Liver (tissue), 8 donors: ENCODE measurements at regions not wholly inside any gene's neighbourhood (a gene's known extent, or its start where the extent isn't known, plus 50 kb on each side); places are given as distances from the start of the nearest gene placed in this dataset.

Experiments used
- DNase-seq: peaks from one replicate; pipeline ENCODE4 v3.0.0-alpha.2; 2017; ENCODE audit warnings: low spot score
- H3K27ac ChIP-seq, 2 donors: one replicate each; pipeline ENCODE4 v1.7.0; 2013; ENCODE audit warnings: inconsistent platforms in 2 of 2, low read length in 2 of 2, control low read depth in 1 of 2, low read depth in 1 of 2, mild to moderate bottlenecking in 1 of 2
- H3K27me3 ChIP-seq, 4 donors: one replicate each; pipeline versions ENCODE4 v1.6.1 to v1.7.0; 2013; ENCODE audit warnings: low read length in 3 of 4, inconsistent platforms in 1 of 4, mild to moderate bottlenecking in 1 of 4, moderate library complexity in 1 of 4; ENCODE audit not compliant: control insufficient read depth in 4 of 4, insufficient read depth in 4 of 4
- H3K36me3 ChIP-seq, 4 donors: one replicate each; pipeline versions ENCODE4 v1.6.1 to v1.7.0; 2013; ENCODE audit warnings: low read length in 3 of 4, mild to moderate bottlenecking in 3 of 4, low read depth in 1 of 4, moderate library complexity in 1 of 4; ENCODE audit not compliant: control insufficient read depth in 4 of 4, insufficient read depth in 3 of 4
- H3K4me1 ChIP-seq, 4 donors: one replicate each; pipeline versions ENCODE4 v1.6.1 to v1.7.0; 2013; ENCODE audit warnings: low read length in 3 of 4, mild to moderate bottlenecking in 3 of 4, moderate library complexity in 1 of 4; ENCODE audit not compliant: control insufficient read depth in 4 of 4, insufficient read depth in 4 of 4
- H3K4me3 ChIP-seq, 3 donors: one replicate each; pipeline versions ENCODE4 v1.6.1 to v1.7.0; 2013; ENCODE audit warnings: low read length in 3 of 3, control low read depth in 1 of 3, low read depth in 1 of 3, mild to moderate bottlenecking in 1 of 3
- H3K9ac ChIP-seq, 2 donors: one replicate each; pipeline ENCODE4 v1.7.0; 2013; ENCODE audit warnings: low read length in 2 of 2, mild to moderate bottlenecking in 2 of 2, moderate library complexity in 2 of 2, control low read depth in 1 of 2, low read depth in 1 of 2
- H3K9me3 ChIP-seq, 4 donors: one replicate each; pipeline versions ENCODE4 v1.6.1 to v1.7.0; 2013; ENCODE audit warnings: low read length in 3 of 4; ENCODE audit not compliant: control insufficient read depth in 4 of 4
- ATF3 ChIP-seq: IDR thresholded peaks from 2 replicates; pipeline ENCODE4 v1.6.1; 2016; ENCODE audit warnings: antibody characterized with exemption
- CTCF ChIP-seq: fragments of 150-350 bp; IDR thresholded peaks from 2 replicates; pipeline ENCODE4 v1.5.1; 2017; ENCODE audit warnings: improper control_type of control experiment, low read depth, low read length; ENCODE audit not compliant: missing input control
- FOXA1 ChIP-seq: IDR thresholded peaks from 2 replicates; pipeline ENCODE4 v1.6.1; 2016; ENCODE audit warnings: antibody characterized with exemption
- FOXA2 ChIP-seq: IDR thresholded peaks from 2 replicates; pipeline ENCODE4 v1.6.1; 2016; ENCODE audit warnings: antibody characterized with exemption
- GABPA ChIP-seq, 2 donors: IDR thresholded peaks in 1 of 2; conservative IDR thresholded peaks in 1 of 2; 2 replicates each; pipeline ENCODE4 v1.6.1; 2016; ENCODE audit warnings: antibody characterized with exemption in 2 of 2, mild to moderate bottlenecking in 1 of 2, moderate library complexity in 1 of 2
- HNF4A ChIP-seq, 2 donors: conservative IDR thresholded peaks; 2 replicates each; pipeline ENCODE4 v1.6.1; 2016; ENCODE audit warnings: antibody characterized with exemption in 2 of 2, mild to moderate bottlenecking in 2 of 2
- HNF4G ChIP-seq: IDR thresholded peaks from 2 replicates; pipeline ENCODE4 v1.6.1; 2016; ENCODE audit warnings: antibody characterized with exemption
- JUND ChIP-seq, 2 donors: IDR thresholded peaks; 2 replicates each; pipeline ENCODE4 v1.6.1; 2016; ENCODE audit warnings: antibody characterized with exemption in 2 of 2
- MAX ChIP-seq: IDR thresholded peaks from 2 replicates; pipeline ENCODE4 v1.6.1; 2016; ENCODE audit warnings: antibody characterized with exemption
- NR2F2 ChIP-seq: IDR thresholded peaks from 2 replicates; pipeline ENCODE4 v1.6.1; 2016; ENCODE audit warnings: antibody characterized with exemption
- RAD21 ChIP-seq, 2 donors: IDR thresholded peaks; 2 replicates each; pipeline ENCODE4 v1.6.1; 2016; ENCODE audit warnings: antibody characterized with exemption in 2 of 2, mild to moderate bottlenecking in 2 of 2
- REST ChIP-seq: IDR thresholded peaks from 2 replicates; pipeline ENCODE4 v1.6.1; 2016; ENCODE audit warnings: antibody characterized with exemption, mild to moderate bottlenecking
- RXRA ChIP-seq, 2 donors: IDR thresholded peaks; 2 replicates each; pipeline ENCODE4 v1.6.1; 2017 to 2018; ENCODE audit warnings: antibody characterized with exemption in 2 of 2, mild to moderate bottlenecking in 1 of 2
- TAF1 ChIP-seq: conservative IDR thresholded peaks from 2 replicates; pipeline ENCODE4 v1.6.1; 2016; ENCODE audit warnings: antibody characterized with exemption, mild to moderate bottlenecking
- YY1 ChIP-seq: IDR thresholded peaks from 2 replicates; pipeline ENCODE4 v1.6.1; 2016; ENCODE audit warnings: antibody characterized with exemption, mild to moderate bottlenecking
- WGBS: extraction: QIAGEN DNeasy Blood & Tissue Kit; methylation state at CpG from one replicate; pipeline ENCODE4 v1.1.7; 2013; 5-methylcytosine and 5-hydroxymethylcytosine counted together
- donor health status: healthy.
- donor health status: healthy.
- donor health status: healthy.
- donor health status: healthy.
- donor health status: healthy.

- TF ChIP-seq REST (no peak), FOXA2 (no peak), YY1 (no peak), MAX (no peak), JUND (IDR thresholded peaks at IDR 0.05) (no peak), CTCF (no peak), HNF4G (no peak), RXRA (IDR thresholded peaks at IDR 0.05) (no peak), GABPA (IDR thresholded peaks at IDR 0.05 in 1 of 2, conservative IDR thresholded peaks at IDR 0.05 in 1 of 2) (no peak)
These were observed 87.2 kb downstream of the HLX start (continued) for GRCh38 chr1:220966473-220966872.

- peak; percentile 61 for DNase-seq
- H3K27ac ChIP-seq = no peak overlapping the region
- no peaks in the 10 kb centered on the region for H3K36me3 ChIP-seq
- 73% methylated on average over 8 of the region's 8 CpGs for WGBS
- H3K9ac ChIP-seq = no peak overlapping the region
- peaks cover 0 to 7% (median 0%) of the 10 kb centered on the region in 4 donors for H3K4me1 ChIP-seq
- TF ChIP-seq YY1 = no peak
- TF ChIP-seq ATF3 = no peak
- TF ChIP-seq HNF4G = no peak
- TF ChIP-seq REST = no peak
- no peak for TF ChIP-seq RAD21 (IDR thresholded peaks at IDR 0.05)
- no peak for TF ChIP-seq JUND (IDR thresholded peaks at IDR 0.05)
- no peak for TF ChIP-seq GABPA (IDR thresholded peaks at IDR 0.05 in 1 of 2, conservative IDR thresholded peaks at IDR 0.05 in 1 of 2)
- TF ChIP-seq TAF1 = no peak
- no peak for TF ChIP-seq RXRA (IDR thresholded peaks at IDR 0.05)
- TF ChIP-seq NR2F2 = no peak
- TF ChIP-seq FOXA1 = no peak
- TF ChIP-seq HNF4A (conservative IDR thresholded peaks at IDR 0.05) = no peak
- no peaks in the 10 kb centered on the region for H3K27me3 ChIP-seq
- H3K4me3 ChIP-seq = no peak overlapping the region
- H3K9me3 ChIP-seq = no peaks in the 10 kb centered on the region
These were observed 87.8 kb downstream of the HLX start for GRCh38 chr1:220966881-220967611.
